ENCODE measurements at regions not wholly inside any gene's neighbourhood (a gene's known extent, or its start where the extent isn't known, plus 50 kb on each side); places are given as distances from the start of the nearest gene placed in this dataset.

DNA sequence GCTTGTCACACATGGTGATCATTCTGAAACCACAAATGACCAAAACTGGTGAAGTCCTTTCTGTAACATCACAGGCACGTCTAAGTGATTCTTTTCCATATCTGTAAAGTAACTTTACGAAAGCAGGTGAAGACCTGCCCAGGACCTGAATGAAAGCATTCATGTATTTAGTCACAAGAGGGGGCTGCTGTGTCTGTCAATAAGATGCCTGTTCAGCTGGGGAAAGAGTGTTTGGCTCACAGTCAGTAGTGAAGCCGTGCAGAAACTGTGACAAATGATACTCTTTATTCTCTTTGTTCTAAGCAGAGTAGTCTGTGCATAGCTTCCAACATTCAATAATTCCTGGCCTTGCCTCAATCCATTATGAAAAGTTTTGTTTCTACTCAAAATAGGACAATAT is 373.5 kb upstream of the OR4E1 start:
- no peak for DNase-seq
- H3K4me1 ChIP-seq: no peaks in the 10 kb centered on the region
- H3K27ac ChIP-seq: no peak overlapping the region
- 13 to 14% methylated on average over 3 of the region's 3 CpGs for WGBS, 2 donors
- no peaks in the 10 kb centered on the region for H3K9me3 ChIP-seq
- TF ChIP-seq, protein P1, sequence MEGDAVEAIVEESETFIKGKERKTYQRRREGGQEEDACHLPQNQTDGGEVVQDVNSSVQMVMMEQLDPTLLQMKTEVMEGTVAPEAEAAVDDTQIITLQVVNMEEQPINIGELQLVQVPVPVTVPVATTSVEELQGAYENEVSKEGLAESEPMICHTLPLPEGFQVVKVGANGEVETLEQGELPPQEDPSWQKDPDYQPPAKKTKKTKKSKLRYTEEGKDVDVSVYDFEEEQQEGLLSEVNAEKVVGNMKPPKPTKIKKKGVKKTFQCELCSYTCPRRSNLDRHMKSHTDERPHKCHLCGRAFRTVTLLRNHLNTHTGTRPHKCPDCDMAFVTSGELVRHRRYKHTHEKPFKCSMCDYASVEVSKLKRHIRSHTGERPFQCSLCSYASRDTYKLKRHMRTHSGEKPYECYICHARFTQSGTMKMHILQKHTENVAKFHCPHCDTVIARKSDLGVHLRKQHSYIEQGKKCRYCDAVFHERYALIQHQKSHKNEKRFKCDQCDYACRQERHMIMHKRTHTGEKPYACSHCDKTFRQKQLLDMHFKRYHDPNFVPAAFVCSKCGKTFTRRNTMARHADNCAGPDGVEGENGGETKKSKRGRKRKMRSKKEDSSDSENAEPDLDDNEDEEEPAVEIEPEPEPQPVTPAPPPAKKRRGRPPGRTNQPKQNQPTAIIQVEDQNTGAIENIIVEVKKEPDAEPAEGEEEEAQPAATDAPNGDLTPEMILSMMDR (IDR thresholded peaks at IDR 0.05): peak in 4 of 9 donors; percentile 9 to 32 (median 18)
- H3K36me3 ChIP-seq: no peaks in the 10 kb centered on the region
- ATAC-seq: no peak
- intact Hi-C loops (cut with DNase I): no loop called here
- H3K27me3 ChIP-seq: peaks cover 0 to 24% (median 0%) of the 10 kb centered on the region in 7 donors
- H3K4me3 ChIP-seq: no peak overlapping the region

DNA sequence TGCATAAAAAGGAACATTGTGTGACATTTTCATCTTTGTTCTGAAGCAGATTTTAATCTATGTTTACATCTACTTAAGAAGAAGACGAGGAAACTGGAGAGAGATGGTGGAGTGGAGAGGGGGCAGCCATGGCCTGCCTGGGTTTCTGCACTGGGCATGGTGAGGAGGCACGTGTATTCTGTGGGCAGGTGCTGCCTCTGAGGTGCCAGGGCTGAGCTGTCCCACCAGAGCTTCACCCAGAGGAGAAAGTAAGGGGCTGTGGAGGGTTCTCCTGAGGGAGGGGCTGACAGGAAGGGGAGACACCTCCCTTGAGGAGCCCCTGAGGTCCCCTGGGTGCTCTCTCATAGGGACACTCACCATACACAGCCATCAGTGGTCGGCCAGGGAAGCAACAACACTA is 372.4 kb upstream of the OR4E1 start:
- TF ChIP-seq, protein P1 (IDR thresholded peaks at IDR 0.05): no peak
- Histone ChIP-seq H3K4me3 (no peak overlapping the region), H3K9me3 (no peaks in the 10 kb centered on the region), H3K4me1 (no peaks in the 10 kb centered on the region), H3K27ac (no peak overlapping the region), H3K36me3 (no peaks in the 10 kb centered on the region), H3K27me3 (peaks cover 0 to 31% (median 0%) of the 10 kb centered on the region in 7 donors)
- 63 to 68% methylated on average over 3 of the region's 3 CpGs for WGBS, 2 donors
- DNase-seq (no peak), ATAC-seq (no peak)
- intact Hi-C loops (cut with DNase I): no loop called here

DNA sequence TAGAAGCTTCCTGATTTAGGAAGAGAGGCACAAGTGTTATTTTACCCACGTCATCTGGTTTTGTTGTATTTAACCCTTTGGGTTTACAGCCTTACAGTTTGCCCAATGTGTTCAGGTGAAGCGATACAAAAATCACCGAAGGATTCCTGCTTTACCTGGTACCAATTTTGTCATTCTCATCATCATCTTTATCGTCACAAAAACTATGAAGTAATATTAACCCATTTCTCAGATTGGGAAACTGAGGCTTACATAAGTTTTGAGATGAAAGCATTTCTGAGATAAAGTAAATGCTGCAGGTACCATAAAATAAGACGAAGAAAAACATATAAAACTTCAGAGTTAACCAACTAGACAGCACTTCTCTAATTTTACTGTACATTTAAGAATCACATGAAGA is 370.6 kb upstream of the OR4E1 start:
- WGBS, 2 donors: 61 to 66% methylated on average over 5 of the region's 5 CpGs
- TF ChIP-seq, protein P1 (IDR thresholded peaks at IDR 0.05): no peak

DNA sequence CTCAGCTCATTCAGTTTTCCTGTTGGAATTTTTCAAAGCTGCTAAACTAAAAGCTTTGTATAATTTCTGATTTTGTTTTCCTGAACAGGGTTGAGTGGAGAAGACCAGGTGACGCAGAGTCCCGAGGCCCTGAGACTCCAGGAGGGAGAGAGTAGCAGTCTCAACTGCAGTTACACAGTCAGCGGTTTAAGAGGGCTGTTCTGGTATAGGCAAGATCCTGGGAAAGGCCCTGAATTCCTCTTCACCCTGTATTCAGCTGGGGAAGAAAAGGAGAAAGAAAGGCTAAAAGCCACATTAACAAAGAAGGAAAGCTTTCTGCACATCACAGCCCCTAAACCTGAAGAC is 367.1 kb upstream of the OR4E1 start:
- intact Hi-C loops (cut with DNase I): no loop called here
- TF ChIP-seq, protein P1 (IDR thresholded peaks at IDR 0.05): no peak
- no peak overlapping the region for H3K27ac ChIP-seq
- H3K4me1 ChIP-seq: no peaks in the 10 kb centered on the region
- no peaks in the 10 kb centered on the region for H3K36me3 ChIP-seq
- no peak for ATAC-seq
- H3K27me3 ChIP-seq: peaks cover 0 to 28% (median 0%) of the 10 kb centered on the region in 7 donors
- no peak overlapping the region for H3K4me3 ChIP-seq
- no peaks in the 10 kb centered on the region for H3K9me3 ChIP-seq
- DNase-seq: no peak
- WGBS, 2 donors: 88 to 89% methylated on average over 3 of the region's 3 CpGs

More for the DNA sequence above, 370.6 kb upstream of the OR4E1 start:
- H3K27ac ChIP-seq: no peak overlapping the region
- no peak overlapping the region for H3K4me3 ChIP-seq
- peaks cover 0 to 33% (median 0%) of the 10 kb centered on the region in 7 donors for H3K27me3 ChIP-seq
- no peaks in the 10 kb centered on the region for H3K4me1 ChIP-seq
- ATAC-seq (no peak), DNase-seq (no peak)
- intact Hi-C loops (cut with DNase I): no loop called here
- H3K9me3 ChIP-seq: no peaks in the 10 kb centered on the region
- H3K36me3 ChIP-seq: no peaks in the 10 kb centered on the region
